MCF 10A (cell line): ENCODE measurements at regions not wholly inside any gene's neighbourhood (a gene's known extent, or its start where the extent isn't known, plus 50 kb on each side); places are given as distances from the start of the nearest gene placed in this dataset.

Source experiments
- BruUV-seq: library from RNA; stranded (reverse); fragments of 400-500 nt; replicated peaks from 2 replicates; lab custom pipeline; 2021; lab: Mats Ljungman, UMichigan
- CTCF ChIA-PET: fragments of 300-600 bp; sonication (Branson Sonifier 250); formaldehyde crosslinking; extraction: SDS; loops from one replicate; lab custom pipeline; 2021; ENCODE audit warnings: antibody characterized with exemption, inconsistent platforms; lab: Yijun Ruan, JAX
- POLR2A ChIA-PET: fragments of 300-600, 350-650 bp; sonication (Branson Sonifier 250); formaldehyde crosslinking; extraction: SDS; loops from one replicate; lab custom pipeline; 2020; ENCODE audit warnings: antibody characterized with exemption, inconsistent platforms; lab: Yijun Ruan, JAX
- DNase-seq: peaks from one replicate; pipeline ENCODE4 v3.0.0-alpha.2; 2018; ENCODE audit not compliant: unreplicated experiment
- H3K27ac Mint-ChIP-seq: one replicate; pipeline ENCODE4 v1.8.0; 2022; ENCODE audit warnings: mild to moderate bottlenecking, low read depth, mixed read lengths; ENCODE audit not compliant: unreplicated experiment
- H3K27me3 Mint-ChIP-seq: one replicate; pipeline ENCODE4 v1.8.0; 2022; ENCODE audit warnings: mixed read lengths; ENCODE audit not compliant: insufficient read depth, unreplicated experiment
- H3K36me3 Mint-ChIP-seq: one replicate; pipeline ENCODE4 v1.8.0; 2022; ENCODE audit warnings: mild to moderate bottlenecking, moderate library complexity, mixed read lengths; ENCODE audit not compliant: insufficient read depth, unreplicated experiment
- H3K4me1 Mint-ChIP-seq: one replicate; pipeline ENCODE4 v1.8.0; 2022; ENCODE audit warnings: mixed read lengths; ENCODE audit not compliant: insufficient read depth, unreplicated experiment
- H3K4me3 Mint-ChIP-seq: one replicate; pipeline ENCODE4 v1.8.0; 2022; ENCODE audit warnings: mild to moderate bottlenecking, moderate library complexity, mixed read lengths; ENCODE audit not compliant: unreplicated experiment
- H3K9me3 Mint-ChIP-seq: one replicate; pipeline ENCODE4 v1.8.0; 2022; ENCODE audit warnings: mixed read lengths; ENCODE audit not compliant: unreplicated experiment
- intact Hi-C: fragments of 100-400 bp; cut with micrococcal nuclease; formaldehyde crosslinking; loops from 2 replicates; pipeline ENCODE4 v1.14.1; 2022
- TF ChIP-seq, protein P1 (sequence below): fragments of 200-600 bp; IDR thresholded peaks from one replicate; pipeline ENCODE4 v1.8.0; 2022; ENCODE audit warnings: antibody characterized with exemption, mild to moderate bottlenecking; ENCODE audit not compliant: unreplicated experiment

GRCh38 chr6:105940990-105941389 is 145.1 kb upstream of the PRDM1 start:
- Mint-ChIP-seq H3K36me3 (no peaks in the 10 kb centered on the region), H3K4me3 (no peak overlapping the region), H3K4me1 (peaks cover 6% of the 10 kb centered on the region), H3K27me3 (no peaks in the 10 kb centered on the region), H3K27ac (no peak overlapping the region), H3K9me3 (no peaks in the 10 kb centered on the region)
- TF ChIP-seq, protein P1, sequence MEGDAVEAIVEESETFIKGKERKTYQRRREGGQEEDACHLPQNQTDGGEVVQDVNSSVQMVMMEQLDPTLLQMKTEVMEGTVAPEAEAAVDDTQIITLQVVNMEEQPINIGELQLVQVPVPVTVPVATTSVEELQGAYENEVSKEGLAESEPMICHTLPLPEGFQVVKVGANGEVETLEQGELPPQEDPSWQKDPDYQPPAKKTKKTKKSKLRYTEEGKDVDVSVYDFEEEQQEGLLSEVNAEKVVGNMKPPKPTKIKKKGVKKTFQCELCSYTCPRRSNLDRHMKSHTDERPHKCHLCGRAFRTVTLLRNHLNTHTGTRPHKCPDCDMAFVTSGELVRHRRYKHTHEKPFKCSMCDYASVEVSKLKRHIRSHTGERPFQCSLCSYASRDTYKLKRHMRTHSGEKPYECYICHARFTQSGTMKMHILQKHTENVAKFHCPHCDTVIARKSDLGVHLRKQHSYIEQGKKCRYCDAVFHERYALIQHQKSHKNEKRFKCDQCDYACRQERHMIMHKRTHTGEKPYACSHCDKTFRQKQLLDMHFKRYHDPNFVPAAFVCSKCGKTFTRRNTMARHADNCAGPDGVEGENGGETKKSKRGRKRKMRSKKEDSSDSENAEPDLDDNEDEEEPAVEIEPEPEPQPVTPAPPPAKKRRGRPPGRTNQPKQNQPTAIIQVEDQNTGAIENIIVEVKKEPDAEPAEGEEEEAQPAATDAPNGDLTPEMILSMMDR = no peak
- ChIA-PET CTCF (no interaction called here), POLR2A (interaction anchor here (1.0 to 1.3 kb wide), 2 partner anchors 10 to 20 kb away, joined by 3 to 4 read pairs; no protein-coding TSS in a partner anchor)
- intact Hi-C loops = no loop called here
- DNase-seq = peak; percentile 4
- no TSS peak for BruUV-seq

GRCh38 chr6:105936972-105937371 is 149.2 kb upstream of the PRDM1 start:
- DNase-seq = no peak
- Mint-ChIP-seq H3K27me3 (no peaks in the 10 kb centered on the region), H3K27ac (no peak overlapping the region), H3K4me1 (peaks cover 6% of the 10 kb centered on the region), H3K4me3 (no peak overlapping the region), H3K9me3 (no peaks in the 10 kb centered on the region), H3K36me3 (no peaks in the 10 kb centered on the region)
- TF ChIP-seq, protein P1 = no peak
- no TSS peak for BruUV-seq
- intact Hi-C loops = no loop called here
- CTCF ChIA-PET = no interaction called here
- POLR2A ChIA-PET = no interaction called here

GRCh38 chr6:105935416-105935815 is 150.7 kb upstream of the PRDM1 start:
- POLR2A ChIA-PET = no interaction called here
- intact Hi-C loops = no loop called here
- Mint-ChIP-seq H3K27ac (peak overlapping the region; percentile 31), H3K9me3 (no peaks in the 10 kb centered on the region), H3K4me1 (no peaks in the 10 kb centered on the region), H3K4me3 (no peak overlapping the region), H3K36me3 (no peaks in the 10 kb centered on the region), H3K27me3 (no peaks in the 10 kb centered on the region)
- CTCF ChIA-PET = no interaction called here
- DNase-seq = no peak
- BruUV-seq = no TSS peak
- TF ChIP-seq, protein P1 = no peak

DNA sequence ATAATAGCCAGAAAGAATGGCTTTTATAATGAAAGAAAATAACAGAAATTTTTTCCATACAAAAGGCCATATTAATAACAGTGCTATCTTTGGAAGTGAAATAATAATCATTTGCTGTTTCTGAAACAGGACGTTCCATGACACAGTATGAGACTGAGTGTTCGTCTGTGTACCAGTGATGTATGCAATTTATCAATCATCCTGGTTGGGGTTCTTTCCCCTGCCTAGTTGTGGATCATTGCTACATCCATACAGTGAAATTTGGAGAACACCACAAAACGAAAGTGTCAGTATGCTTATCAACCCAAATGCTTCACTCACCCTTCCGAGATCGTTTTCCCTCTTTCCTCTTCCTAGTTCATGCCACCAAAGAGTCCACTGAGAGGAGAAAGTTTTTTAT is 151.4 kb upstream of the PRDM1 start:
- H3K4me3 Mint-ChIP-seq = no peak overlapping the region
- H3K27ac Mint-ChIP-seq = peak overlapping the region; percentile 31
- POLR2A ChIA-PET = no interaction called here
- CTCF ChIA-PET = no interaction called here
- no TSS peak for BruUV-seq
- no peaks in the 10 kb centered on the region for H3K36me3 Mint-ChIP-seq
- no peaks in the 10 kb centered on the region for H3K4me1 Mint-ChIP-seq
- TF ChIP-seq, protein P1 = no peak
- intact Hi-C loops = no loop called here
- no peaks in the 10 kb centered on the region for H3K9me3 Mint-ChIP-seq
- no peak for DNase-seq
- H3K27me3 Mint-ChIP-seq = no peaks in the 10 kb centered on the region
